ENCODE measurements at regions not wholly inside any gene's neighbourhood (a gene's known extent, or its start where the extent isn't known, plus 50 kb on each side); places are given as distances from the start of the nearest gene placed in this dataset.
A peak's percentile ranks its signal among the peaks of the same experiment; 100 is the strongest.
"Not testable (repeated sequence)": the region's sequence is repeated elsewhere in the genome, so short reads cannot be mapped to it uniquely, and the experiment has no call there.

- no peak for FAIRE-seq
- DNase-seq (ENCODE audit: insufficient read length, low spot score): no peak
Observed at GRCh38 chr2:7613831-7614230, 696.6 kb downstream of the RNF144A start.

- no peak for FAIRE-seq
- no peak for DNase-seq (ENCODE audit: insufficient read length, low spot score)
Observed at GRCh38 chr2:7618031-7618430, 700.8 kb downstream of the RNF144A start.

- DNase-seq (ENCODE audit: insufficient read length, low spot score): no peak
- FAIRE-seq: no peak
Observed at GRCh38 chr2:7619203-7619970, 702.2 kb downstream of the RNF144A start.

- no peak for FAIRE-seq
- DNase-seq (ENCODE audit: insufficient read length, low spot score): no peak
Observed at GRCh38 chr2:7620255-7620654, 703.0 kb downstream of the RNF144A start.

GRCh38 chr2:7621018-7621814, 704.0 kb downstream of the RNF144A start:
- DNase-seq (ENCODE audit: insufficient read length, low spot score): no peak
- no peak for FAIRE-seq

- no peak for DNase-seq (ENCODE audit: insufficient read length, low spot score)
- peak; percentile 26 for FAIRE-seq
Observed at GRCh38 chr2:7625392-7626138, 708.4 kb downstream of the RNF144A start.

- DNase-seq (ENCODE audit: insufficient read length, low spot score) (no peak), FAIRE-seq (no peak)
Observed at GRCh38 chr2:7626139-7626537, 708.9 kb downstream of the RNF144A start.

GRCh38 chr2:7627583-7627982, 710.4 kb downstream of the RNF144A start:
- FAIRE-seq (no peak), DNase-seq (ENCODE audit: insufficient read length, low spot score) (no peak)

GRCh38 chr2:7632420-7632819, 715.2 kb downstream of the RNF144A start:
- DNase-seq (ENCODE audit: insufficient read length, low spot score) (no peak), FAIRE-seq (no peak)

GRCh38 chr2:7633566-7634153, 716.4 kb downstream of the RNF144A start:
- FAIRE-seq: no peak
- no peak for DNase-seq (ENCODE audit: insufficient read length, low spot score)

- DNase-seq (ENCODE audit: insufficient read length, low spot score) (no peak), FAIRE-seq (no peak)
Observed at GRCh38 chr2:7634409-7634808, 717.2 kb downstream of the RNF144A start.

GRCh38 chr2:7639476-7639875, 722.3 kb downstream of the RNF144A start:
- no peak for FAIRE-seq
- no peak for DNase-seq (ENCODE audit: insufficient read length, low spot score)

GRCh38 chr2:7641272-7641671, 724.1 kb downstream of the RNF144A start:
- DNase-seq (ENCODE audit: insufficient read length, low spot score); FAIRE-seq: not testable (repeated sequence)

GRCh38 chr2:7646024-7646423, 728.8 kb downstream of the RNF144A start:
- DNase-seq (ENCODE audit: insufficient read length, low spot score) (no peak), FAIRE-seq (no peak)

GRCh38 chr2:7646661-7647060, 729.4 kb downstream of the RNF144A start:
- DNase-seq (ENCODE audit: insufficient read length, low spot score) (no peak), FAIRE-seq (no peak)

- FAIRE-seq (no peak), DNase-seq (ENCODE audit: insufficient read length, low spot score) (no peak)
Observed at GRCh38 chr2:7648221-7648795, 731.1 kb downstream of the RNF144A start.

GRCh38 chr2:7649461-7650228, 732.4 kb downstream of the RNF144A start:
- DNase-seq (ENCODE audit: insufficient read length, low spot score) (no peak), FAIRE-seq (no peak)

GRCh38 chr2:7653617-7654016, 736.4 kb downstream of the RNF144A start:
- no peak for FAIRE-seq
- no peak for DNase-seq (ENCODE audit: insufficient read length, low spot score)

- FAIRE-seq: no peak
Observed at GRCh38 chr2:7655629-7656028, 738.4 kb downstream of the RNF144A start.

GRCh38 chr2:7657526-7657925, 740.3 kb downstream of the RNF144A start:
- DNase-seq (ENCODE audit: insufficient read length, low spot score); FAIRE-seq: not testable (repeated sequence)

More at GRCh38 chr2:7655629-7656028, 738.4 kb downstream of the RNF144A start:
- DNase-seq (ENCODE audit: insufficient read length, low spot score): no peak

Data from GM19239 (cell line).